HEK293T (cell line): ENCODE measurements at regions not wholly inside any gene's neighbourhood (a gene's known extent, or its start where the extent isn't known, plus 50 kb on each side); places are given as distances from the start of the nearest gene placed in this dataset.

Experiments used
- CTCF ChIA-PET: fragments of 350-600 bp; formaldehyde crosslinking; extraction: SDS; loops from one replicate; lab custom pipeline; 2021; ENCODE audit warnings: antibody characterized with exemption, inconsistent platforms; lab: Yijun Ruan, JAX
- POLR2A ChIA-PET: fragments of 350-600 bp; formaldehyde crosslinking; extraction: SDS; loops from one replicate; lab custom pipeline; 2020; ENCODE audit warnings: antibody characterized with exemption, inconsistent platforms; lab: Yijun Ruan, JAX
- DNase-seq: peaks from one replicate; pipeline ENCODE4 v3.0.0; 2012; ENCODE audit warnings: mixed read lengths; ENCODE audit errors: extremely low spot score
- ARNT ChIP-seq: fragments of 450-650 bp; IDR thresholded peaks from 2 replicates; pipeline ENCODE4 v1.6.1; 2017; ENCODE audit warnings: mild to moderate bottlenecking
- BHLHE40 ChIP-seq: fragments of 450-650 bp; IDR thresholded peaks from 2 replicates; pipeline ENCODE4 v1.6.1; 2016; ENCODE audit warnings: mild to moderate bottlenecking, moderate library complexity, borderline replicate concordance
- CTBP1 ChIP-seq: fragments of 450-650 bp; IDR thresholded peaks from 2 replicates; pipeline ENCODE4 v1.6.1; 2016; ENCODE audit warnings: borderline replicate concordance
- ELF4 ChIP-seq: fragments of 450-650 bp; IDR thresholded peaks from 2 replicates; pipeline ENCODE4 v1.6.1; 2017; ENCODE audit warnings: antibody characterized with exemption
- FOXA1 ChIP-seq: fragments of 450-650 bp; IDR thresholded peaks from 2 replicates; pipeline ENCODE4 v1.6.1; 2016; ENCODE audit warnings: mild to moderate bottlenecking
- FOXK2 ChIP-seq: fragments of 450-650 bp; IDR thresholded peaks from 2 replicates; pipeline ENCODE4 v1.6.1; 2016; ENCODE audit warnings: mild to moderate bottlenecking
- FOXM1 ChIP-seq: fragments of 450-650 bp; IDR thresholded peaks from 2 replicates; pipeline ENCODE4 v1.6.1; 2017; ENCODE audit warnings: mild to moderate bottlenecking, borderline replicate concordance
- HDGF ChIP-seq: fragments of 450-650 bp; IDR thresholded peaks from 2 replicates; pipeline ENCODE4 v1.6.1; 2017; ENCODE audit warnings: antibody characterized with exemption, borderline replicate concordance
- L3MBTL2 ChIP-seq: fragments of 450-650 bp; conservative IDR thresholded peaks from 2 replicates; pipeline ENCODE4 v1.6.1; 2016; ENCODE audit warnings: mild to moderate bottlenecking
- LEF1 ChIP-seq: fragments of 450-650 bp; IDR thresholded peaks from 2 replicates; pipeline ENCODE4 v1.6.1; 2017; ENCODE audit warnings: mild to moderate bottlenecking, borderline replicate concordance
- NFRKB ChIP-seq: fragments of 450-650 bp; IDR thresholded peaks from 2 replicates; pipeline ENCODE4 v1.6.1; 2016; ENCODE audit warnings: mild to moderate bottlenecking, moderate library complexity
- PKNOX1 ChIP-seq: fragments of 450-650 bp; IDR thresholded peaks from 2 replicates; pipeline ENCODE4 v1.6.1; 2016
- SP1 ChIP-seq: fragments of 450-650 bp; IDR thresholded peaks from 2 replicates; pipeline ENCODE4 v1.6.1; 2017
- SUZ12 ChIP-seq: fragments of 450-650 bp; IDR thresholded peaks from 2 replicates; pipeline ENCODE4 v1.6.1; 2016; ENCODE audit warnings: mild to moderate bottlenecking
- TARDBP ChIP-seq: fragments of 450-650 bp; IDR thresholded peaks from 2 replicates; pipeline ENCODE4 v1.6.1; 2016
- ZNF384 ChIP-seq: fragments of 450-650 bp; IDR thresholded peaks from 2 replicates; pipeline ENCODE4 v1.6.1; 2016

- POLR2A ChIA-PET = no interaction called here
- DNase-seq = no peak
- no peak for TF ChIP-seq ZNF384
- TF ChIP-seq NFRKB = no peak
- no peak for TF ChIP-seq CTBP1
- no peak for TF ChIP-seq ELF4
- TF ChIP-seq HDGF = no peak
- no peak for TF ChIP-seq L3MBTL2
- no peak for TF ChIP-seq SUZ12
- TF ChIP-seq FOXA1 = no peak
- no peak for TF ChIP-seq FOXK2
- TF ChIP-seq FOXM1 = no peak
- TF ChIP-seq SP1 = no peak
- CTCF ChIA-PET = interaction anchor here (1.1 kb wide), 1 partner anchor 9 kb away, joined by 6 read pairs; no protein-coding TSS in a partner anchor
These were observed 53.3 kb upstream of the SLC6A11 start for GRCh38 chr3:10762611-10763247.

GRCh38 chr3:10763248-10763620 lies 52.8 kb upstream of the SLC6A11 start:
- TF ChIP-seq L3MBTL2 (no peak), ARNT (no peak), LEF1 (no peak), SUZ12 (no peak), CTBP1 (no peak), PKNOX1 (no peak), ELF4 (no peak), FOXM1 (no peak), FOXA1 (no peak), HDGF (no peak), BHLHE40 (no peak), TARDBP (no peak), SP1 (no peak), ZNF384 (no peak), NFRKB (no peak), FOXK2 (no peak)
- no peak for DNase-seq
- ChIA-PET CTCF (interaction anchor here (1.1 kb wide), 1 partner anchor 9 kb away, joined by 6 read pairs; no protein-coding TSS in a partner anchor), POLR2A (no interaction called here)

GRCh38 chr3:10763817-10764258 lies 52.2 kb upstream of the SLC6A11 start:
- CTCF ChIA-PET = interaction anchor here (1.1 kb wide), 1 partner anchor 8 kb away, joined by 6 read pairs; no protein-coding TSS in a partner anchor
- no peak for DNase-seq
- TF ChIP-seq FOXK2 (no peak), FOXA1 (no peak), ARNT (no peak), TARDBP (no peak), FOXM1 (no peak), ELF4 (no peak), SP1 (no peak), NFRKB (no peak), PKNOX1 (no peak), BHLHE40 (no peak), ZNF384 (no peak), SUZ12 (no peak), CTBP1 (no peak), HDGF (no peak)
- POLR2A ChIA-PET = no interaction called here

- POLR2A ChIA-PET = no interaction called here
These were observed 51.6 kb upstream of the SLC6A11 start for GRCh38 chr3:10764259-10765051.

GRCh38 chr3:10766049-10766705 lies 49.9 kb upstream of the SLC6A11 start:
- ChIA-PET CTCF (interaction anchor here (0.6 to 1.1 kb wide), 3 partner anchors 13 to 136 kb away, joined by 3 to 4 read pairs (median 3); no protein-coding TSS in a partner anchor), POLR2A (no interaction called here)
- no peak for DNase-seq
- TF ChIP-seq ARNT (no peak), ELF4 (no peak)

More at GRCh38 chr3:10764259-10765051, 51.6 kb upstream of the SLC6A11 start:
- no peak for DNase-seq
- CTCF ChIA-PET = interaction anchor here (0.5 kb wide), 1 partner anchor 44 kb away, joined by 7 read pairs; no protein-coding TSS in a partner anchor
- TF ChIP-seq FOXM1 = no peak
- no peak for TF ChIP-seq SP1
- TF ChIP-seq PKNOX1 = no peak
- TF ChIP-seq NFRKB = no peak
- no peak for TF ChIP-seq L3MBTL2
- no peak for TF ChIP-seq BHLHE40
- no peak for TF ChIP-seq CTBP1
- no peak for TF ChIP-seq LEF1
